Mesenchymal stem cell (in vitro differentiated cells and primary cell): ENCODE measurements at regions not wholly inside any gene's neighbourhood (a gene's known extent, or its start where the extent isn't known, plus 50 kb on each side); places are given as distances from the start of the nearest gene placed in this dataset.

Experiments used
- DNase-seq: peaks from one replicate; pipeline ENCODE4 v3.0.0-alpha.2; 2013
- H2AFZ ChIP-seq: one replicate; pipeline ENCODE4 v1.6.1; 2013; ENCODE audit warnings: low read depth, mild to moderate bottlenecking, control low read depth, inconsistent platforms, low read length, moderate library complexity
- H2AK5ac ChIP-seq: 2 replicates; pipeline ENCODE4 v1.6.1; 2013; ENCODE audit warnings: low read length, moderate library complexity, mild to moderate bottlenecking, inconsistent platforms; ENCODE audit not compliant: severe bottlenecking
- H2BK120ac ChIP-seq: one replicate; pipeline ENCODE4 v1.6.1; 2013; ENCODE audit warnings: low read depth, mild to moderate bottlenecking, inconsistent platforms, low read length, moderate library complexity
- H2BK12ac ChIP-seq, 2 experiments: one replicate each; pipeline ENCODE4 v1.6.1; 2013; ENCODE audit warnings: inconsistent platforms in 2 of 2, low read length in 2 of 2, mild to moderate bottlenecking in 2 of 2, moderate library complexity in 2 of 2, control low read depth in 1 of 2
- H2BK15ac ChIP-seq: one replicate; pipeline ENCODE4 v1.6.1; 2013; ENCODE audit warnings: mild to moderate bottlenecking, low read depth, inconsistent platforms; ENCODE audit not compliant: poor library complexity, severe bottlenecking
- H2BK5ac ChIP-seq: 2 replicates; pipeline ENCODE4 v1.6.1; 2013; ENCODE audit warnings: low read depth, mild to moderate bottlenecking, low read length, control low read depth, inconsistent platforms; ENCODE audit not compliant: poor library complexity, severe bottlenecking
- H3K14ac ChIP-seq, 2 experiments: one replicate each; pipeline ENCODE4 v1.6.1; 2013; ENCODE audit warnings: inconsistent platforms in 2 of 2, low read length in 2 of 2, control low read depth in 1 of 2, mild to moderate bottlenecking in 1 of 2, moderate library complexity in 1 of 2
- H3K18ac ChIP-seq, 2 experiments: one replicate each; pipeline ENCODE4 v1.6.1; 2013; ENCODE audit warnings: inconsistent platforms in 2 of 2, low read length in 2 of 2, control low read depth in 1 of 2, low read depth in 1 of 2, mild to moderate bottlenecking in 1 of 2
- H3K23ac ChIP-seq, 2 experiments: one replicate each; pipeline ENCODE4 v1.6.1; 2013; ENCODE audit warnings: inconsistent platforms in 2 of 2, low read length in 2 of 2, mild to moderate bottlenecking in 2 of 2, moderate library complexity in 2 of 2, control low read depth in 1 of 2
- H3K27ac ChIP-seq: 2 replicates; pipeline ENCODE4 v1.5.1; 2013; ENCODE audit warnings: mild to moderate bottlenecking, moderate library complexity, low read length, control low read depth, inconsistent platforms; ENCODE audit not compliant: poor library complexity, severe bottlenecking
- H3K27me3 ChIP-seq, 2 experiments: 2 replicates each; pipeline versions ENCODE4 v1.6.1 to v1.7.0; 2013; ENCODE audit warnings: low read length in 2 of 2, mild to moderate bottlenecking in 2 of 2, moderate library complexity in 2 of 2, control low read depth in 1 of 2, inconsistent platforms in 1 of 2; ENCODE audit not compliant: control insufficient read depth in 1 of 2, insufficient read depth in 1 of 2
- H3K36me3 ChIP-seq, 2 experiments: 2 replicates each; pipeline versions ENCODE4 v1.6.1 to v1.7.0; 2013; ENCODE audit warnings: low read length in 2 of 2, control low read depth in 1 of 2, inconsistent platforms in 1 of 2, low read depth in 1 of 2, mild to moderate bottlenecking in 1 of 2; ENCODE audit not compliant: insufficient read depth in 2 of 2, control insufficient read depth in 1 of 2
- H3K4ac ChIP-seq, 2 experiments: one replicate each; pipeline ENCODE4 v1.6.1; 2013; ENCODE audit warnings: inconsistent platforms in 2 of 2, low read length in 2 of 2, mild to moderate bottlenecking in 2 of 2, moderate library complexity in 2 of 2, control low read depth in 1 of 2, low read depth in 1 of 2
- H3K4me1 ChIP-seq: 2 replicates; pipeline ENCODE4 v1.6.1; 2013; ENCODE audit warnings: low read depth, low read length, control low read depth; ENCODE audit not compliant: control insufficient read depth, insufficient read depth
- H3K4me2 ChIP-seq: 2 replicates; pipeline ENCODE4 v1.6.1; 2013; ENCODE audit warnings: low read length, mild to moderate bottlenecking, inconsistent platforms; ENCODE audit not compliant: poor library complexity, severe bottlenecking
- H3K4me3 ChIP-seq, 2 experiments: 2 replicates each; pipeline versions ENCODE4 v1.5.1 to v1.7.0; 2013; ENCODE audit warnings: low read length in 2 of 2, mild to moderate bottlenecking in 2 of 2, control low read depth in 1 of 2, low read depth in 1 of 2; ENCODE audit not compliant: insufficient read depth in 1 of 2
- H3K79me1 ChIP-seq: replicated peaks from 2 replicates; pipeline ENCODE4 v1.6.1; 2013; ENCODE audit warnings: mild to moderate bottlenecking, control low read depth, low read length, inconsistent platforms; ENCODE audit not compliant: poor library complexity, severe bottlenecking
- H3K9ac ChIP-seq: 2 replicates; pipeline ENCODE4 v1.7.0; 2013; ENCODE audit warnings: mild to moderate bottlenecking, low read length, moderate library complexity
- H3K9me3 ChIP-seq: 2 replicates; pipeline ENCODE4 v1.7.0; 2013; ENCODE audit warnings: mild to moderate bottlenecking, low read length; ENCODE audit not compliant: control insufficient read depth
- H4K8ac ChIP-seq: one replicate; pipeline ENCODE4 v1.6.1; 2013; ENCODE audit warnings: inconsistent platforms, mild to moderate bottlenecking, low read length, moderate library complexity
- H4K91ac ChIP-seq: one replicate; pipeline ENCODE4 v1.6.1; 2013; ENCODE audit warnings: mild to moderate bottlenecking, low read length, inconsistent platforms
- WGBS: methylation state at CpG from one replicate; pipeline ENCODE4 v1.1.7; 2013; ENCODE audit warnings: mixed read lengths; 5-methylcytosine and 5-hydroxymethylcytosine counted together

DNA sequence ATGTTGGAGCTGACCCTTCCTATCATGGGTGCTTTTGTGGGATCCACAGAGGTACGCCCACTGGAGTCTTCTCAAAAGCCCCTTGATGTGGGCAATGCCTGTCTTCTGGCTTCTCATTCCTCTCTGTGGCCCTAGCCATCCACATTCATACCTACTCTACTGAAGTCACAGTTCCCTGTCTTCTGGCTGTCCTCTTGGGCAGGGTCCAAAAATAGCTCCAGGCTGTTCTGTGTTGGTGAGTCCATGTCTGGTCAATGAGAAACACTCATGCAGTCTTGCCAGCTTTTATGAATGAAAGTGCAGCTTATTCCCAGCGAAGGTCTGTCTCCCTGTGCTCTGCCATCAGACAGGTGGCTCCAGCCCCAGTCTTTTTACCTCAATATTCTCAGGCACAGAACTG, 135.9 kb upstream of the MDM1 start:
- Histone ChIP-seq H2BK12ac (no peak overlapping the region), H3K4me3 (no peak overlapping the region), H3K79me1 (no peaks in the 10 kb centered on the region), H3K4me1 (no peaks in the 10 kb centered on the region), H2AFZ (no peak overlapping the region), H3K4me2 (no peak overlapping the region), H3K4ac (no peak overlapping the region), H3K14ac (no peak overlapping the region), H2BK120ac (no peak overlapping the region), H3K9me3 (no peaks in the 10 kb centered on the region), H2BK15ac (no peak overlapping the region), H3K27me3 (no peaks in the 10 kb centered on the region), H3K18ac (no peak overlapping the region), H3K27ac (no peak overlapping the region), H4K91ac (no peak overlapping the region), H2BK5ac (no peak overlapping the region), H3K36me3 (no peaks in the 10 kb centered on the region), H4K8ac (no peak overlapping the region), H3K23ac (no peak overlapping the region), H3K9ac (no peak overlapping the region), H2AK5ac (no peak overlapping the region)
- DNase-seq: no peak
- WGBS: 91% methylated on average over 2 of the region's 2 CpGs

DNA sequence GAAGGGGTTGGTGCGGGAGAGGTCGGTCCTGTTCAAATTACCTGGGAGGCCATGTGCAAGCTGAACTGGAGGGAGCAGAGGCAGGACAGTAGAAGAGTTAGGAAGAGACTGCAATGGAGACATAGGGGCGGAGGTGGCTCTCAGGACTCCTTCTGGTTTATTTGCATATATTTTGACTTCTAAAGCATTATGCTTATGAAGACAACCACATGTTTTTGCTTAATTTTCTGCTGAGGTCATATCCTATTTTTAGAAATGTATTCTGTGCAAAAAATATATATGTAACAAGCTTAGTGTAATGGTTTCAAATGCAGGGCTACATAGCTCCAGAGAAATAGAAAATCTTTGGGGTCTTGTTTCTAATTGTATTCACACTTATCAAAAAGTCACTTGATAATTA, 137.0 kb upstream of the MDM1 start:
- Histone ChIP-seq H2BK120ac (no peak overlapping the region), H4K91ac (no peak overlapping the region), H2BK15ac (no peak overlapping the region), H3K79me1 (no peaks in the 10 kb centered on the region), H3K4ac (no peak overlapping the region), H3K4me2 (no peak overlapping the region), H3K27ac (no peak overlapping the region), H2BK5ac (no peak overlapping the region), H3K36me3 (no peaks in the 10 kb centered on the region), H3K14ac (no peak overlapping the region), H3K4me1 (no peaks in the 10 kb centered on the region), H3K9me3 (no peaks in the 10 kb centered on the region), H3K18ac (no peak overlapping the region), H3K4me3 (no peak overlapping the region), H3K27me3 (no peaks in the 10 kb centered on the region), H2AK5ac (no peak overlapping the region), H2BK12ac (no peak overlapping the region), H2AFZ (no peak overlapping the region), H3K23ac (no peak overlapping the region), H4K8ac (no peak overlapping the region), H3K9ac (no peak overlapping the region)
- WGBS: 100% methylated on average over 2 of the region's 3 CpGs
- DNase-seq: no peak

DNA sequence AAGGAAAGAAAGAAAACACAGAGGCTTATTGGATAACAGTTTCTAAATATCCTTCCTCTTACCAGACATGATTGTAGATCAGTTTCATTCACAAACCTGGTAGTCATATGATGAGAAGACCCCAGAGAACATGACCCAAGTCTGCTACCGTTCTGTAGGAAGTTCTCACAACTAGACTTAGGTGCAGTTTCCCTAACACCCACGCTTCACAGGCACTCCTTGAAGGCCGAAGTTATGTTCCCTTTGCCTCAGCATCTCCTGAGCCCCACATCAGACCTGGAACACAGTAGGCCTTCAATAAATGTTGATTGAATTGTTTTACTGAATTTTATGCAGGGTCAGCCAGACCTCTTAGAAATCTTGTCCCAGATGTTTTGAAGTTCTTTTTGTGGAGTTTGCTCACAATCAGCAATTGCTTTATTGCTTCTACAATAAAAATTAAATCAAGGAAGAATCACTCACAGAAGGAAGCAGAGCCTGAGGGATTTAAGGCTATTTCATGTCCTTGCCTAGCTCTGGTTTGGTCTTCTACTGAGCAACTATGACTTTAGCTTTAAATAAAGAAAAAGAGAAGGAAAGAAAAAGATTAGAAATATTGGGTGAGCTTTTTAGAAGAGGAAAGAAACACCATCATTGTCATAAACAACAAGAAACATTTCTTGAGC, 138.6 kb upstream of the MDM1 start:
- Histone ChIP-seq H2AFZ (no peak overlapping the region), H4K8ac (no peak overlapping the region), H2BK5ac (no peak overlapping the region), H2BK12ac (no peak overlapping the region), H3K23ac (no peak overlapping the region), H3K9me3 (no peaks in the 10 kb centered on the region), H3K27me3 (no peaks in the 10 kb centered on the region), H2BK120ac (no peak overlapping the region), H3K36me3 (no peaks in the 10 kb centered on the region), H3K79me1 (no peaks in the 10 kb centered on the region), H3K4me3 (no peak overlapping the region), H3K9ac (no peak overlapping the region), H3K27ac (no peak overlapping the region), H2BK15ac (no peak overlapping the region), H3K4me2 (no peak overlapping the region), H3K4ac (no peak overlapping the region), H3K14ac (no peak overlapping the region), H4K91ac (no peak overlapping the region), H3K4me1 (no peaks in the 10 kb centered on the region), H3K18ac (no peak overlapping the region), H2AK5ac (no peak overlapping the region)
- WGBS: 100% methylated on average over 1 of the region's 3 CpGs
- no peak for DNase-seq

DNA sequence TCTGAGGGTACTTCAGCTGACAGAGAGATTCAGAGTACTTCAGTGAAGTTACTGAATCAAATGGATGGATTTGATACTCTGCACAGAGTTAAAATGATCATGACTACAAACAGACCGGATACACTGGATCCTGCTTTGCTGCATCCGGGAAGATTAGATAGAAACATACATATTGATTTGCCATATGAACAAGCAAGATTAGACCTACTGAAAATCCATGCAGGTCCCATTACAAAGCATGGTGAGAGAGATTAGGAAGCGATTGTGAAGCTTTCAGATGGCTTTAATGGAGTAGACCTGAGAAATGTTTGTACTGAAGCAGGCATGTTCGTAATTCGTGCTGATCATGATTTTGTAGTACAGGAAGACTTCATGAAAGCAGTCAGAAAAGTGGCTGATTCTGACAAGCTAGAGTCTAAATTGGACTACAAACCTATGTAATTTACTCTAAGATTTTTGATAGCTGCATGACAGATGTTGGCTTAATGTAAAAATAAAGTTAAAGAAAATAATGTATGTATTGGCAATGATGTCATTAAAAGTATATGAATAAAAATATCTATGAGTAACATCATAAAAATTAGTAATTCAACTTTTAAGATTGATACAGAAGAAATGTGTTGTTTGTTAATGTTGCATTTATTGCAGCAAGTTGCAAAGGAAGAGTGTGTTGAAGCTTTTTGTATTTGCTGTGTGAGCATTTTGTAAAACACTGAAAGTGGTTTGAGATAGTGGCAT, 136.1 kb upstream of the RAP1B start:
- no peak overlapping the region for H3K27ac ChIP-seq
- WGBS: 94% methylated on average over 4 of the region's 5 CpGs

More for the DNA sequence above, 136.1 kb upstream of the RAP1B start:
- no peak overlapping the region for H3K4me3 ChIP-seq
- no peak overlapping the region for H3K9ac ChIP-seq
- no peak overlapping the region for H4K91ac ChIP-seq
- H3K18ac ChIP-seq: no peak overlapping the region
- H2BK12ac ChIP-seq: no peak overlapping the region
- no peak overlapping the region for H3K4me2 ChIP-seq
- H2AFZ ChIP-seq: no peak overlapping the region
- H3K4me1 ChIP-seq: no peaks in the 10 kb centered on the region
- H2AK5ac ChIP-seq: no peak overlapping the region
- H3K23ac ChIP-seq: no peak overlapping the region
- H4K8ac ChIP-seq: no peak overlapping the region
- DNase-seq: no peak
- no peak overlapping the region for H2BK5ac ChIP-seq
- no peak overlapping the region for H2BK15ac ChIP-seq
- no peak overlapping the region for H3K14ac ChIP-seq
- no peak overlapping the region for H3K4ac ChIP-seq
- H3K79me1 ChIP-seq: no peaks in the 10 kb centered on the region
- H3K27me3 ChIP-seq: no peaks in the 10 kb centered on the region
- no peaks in the 10 kb centered on the region for H3K9me3 ChIP-seq
- H3K36me3 ChIP-seq: no peaks in the 10 kb centered on the region
- H2BK120ac ChIP-seq: no peak overlapping the region
